ENCODE measurements at regions not wholly inside any gene's neighbourhood (a gene's known extent, or its start where the extent isn't known, plus 50 kb on each side); places are given as distances from the start of the nearest gene placed in this dataset.

DNA sequence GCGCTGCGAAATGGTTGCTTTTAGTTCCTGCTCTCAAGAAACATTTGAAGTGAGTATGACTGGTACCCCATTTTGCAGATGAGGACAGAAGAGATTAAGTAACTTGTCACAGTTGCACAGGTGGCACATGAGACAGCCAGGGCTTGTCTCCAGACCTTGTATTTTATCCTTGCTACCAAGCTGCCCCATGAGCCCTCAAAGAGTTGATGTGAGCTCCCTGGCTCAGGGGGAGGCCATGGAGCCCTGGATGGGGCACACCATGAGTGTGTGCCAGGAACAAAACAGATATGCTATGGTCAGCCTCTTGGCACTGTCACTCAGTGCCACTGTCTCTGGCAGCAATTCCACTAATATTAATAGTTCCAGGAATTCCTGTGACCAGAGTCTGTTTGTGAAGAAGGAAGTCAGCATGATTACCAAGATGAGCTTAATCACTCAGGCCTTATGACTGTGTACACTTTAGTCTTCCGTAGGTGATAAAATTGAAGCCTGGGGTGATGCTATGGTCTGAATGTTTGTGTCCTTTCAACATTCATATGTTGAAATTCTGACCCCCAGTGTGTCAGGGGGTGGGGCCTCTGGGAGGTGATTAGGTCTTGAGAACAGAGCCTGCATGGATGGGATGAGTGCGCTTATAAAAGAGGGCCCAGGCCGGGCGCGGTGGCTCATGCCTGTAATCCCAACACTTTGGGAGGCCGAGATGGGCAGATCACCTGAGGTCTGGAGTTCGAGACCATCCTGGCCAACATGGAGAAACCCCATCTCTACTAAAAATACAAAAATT, 806.8 kb downstream of the AACS start:
- H3K9me3 ChIP-seq (replicated peaks in 1 of 2; ENCODE audit: control insufficient read depth in 2 of 2, insufficient read depth in 1 of 2, low read depth in 1 of 2, low read length in 2 of 2), result peaks cover 0 to 3% of the 10 kb centered on the region in 2 donors
- H2BK12ac ChIP-seq (ENCODE audit: low read length), result no peak overlapping the region
- H3K27me3 ChIP-seq (ENCODE audit: control insufficient read depth in 3 of 3, insufficient read depth in 3 of 3, low read depth in 1 of 3, low read length in 3 of 3), result no peaks in the 10 kb centered on the region
- H2AK5ac ChIP-seq (ENCODE audit: low read depth, low read length), result no peak overlapping the region
- H3K79me1 ChIP-seq (ENCODE audit: low read depth, low read length), result no peaks in the 10 kb centered on the region
- no peak overlapping the region for H3K4me2 ChIP-seq (ENCODE audit: insufficient read depth, low read length, poor library complexity, severe bottlenecking)
- no peak overlapping the region for H3K4ac ChIP-seq (ENCODE audit: low read length)
- H2BK120ac ChIP-seq (ENCODE audit: low read depth, low read length), result no peak overlapping the region
- H3K18ac ChIP-seq (ENCODE audit: low read length), result no peak overlapping the region
- H4K8ac ChIP-seq (ENCODE audit: low read depth, low read length), result no peak overlapping the region
- no peaks in the 10 kb centered on the region for H3K4me1 ChIP-seq (ENCODE audit: control insufficient read depth in 2 of 2, insufficient read depth in 1 of 2, low read depth in 1 of 2, low read length in 2 of 2)
- no peak overlapping the region for H3K27ac ChIP-seq (replicated peaks; ENCODE audit: low read length)
- no peak overlapping the region for H2BK15ac ChIP-seq (ENCODE audit: low read length)
- WGBS, 2 donors (ENCODE audit: extremely low coverage in 2 of 2, insufficient read length in 2 of 2, insufficient replicate concordance in 1 of 2), result no CpG with 5 or more reads among the region's 9 CpGs
- H3K9ac ChIP-seq (ENCODE audit: low read depth, low read length, poor library complexity), result no peak overlapping the region
- H2AFZ ChIP-seq (ENCODE audit: low read length), result no peak overlapping the region
- H4K91ac ChIP-seq (ENCODE audit: low read depth, low read length, poor library complexity), result no peak overlapping the region
- no peak overlapping the region for H3K4me3 ChIP-seq (ENCODE audit: low read length in 2 of 2)
- no peak for DNase-seq (ENCODE audit: low spot score)
- H3K23ac ChIP-seq (ENCODE audit: low read depth, low read length, poor library complexity), result no peak overlapping the region
- no peak overlapping the region for H3K14ac ChIP-seq (ENCODE audit: low read length)
- H3K36me3 ChIP-seq (replicated peaks in 1 of 2; ENCODE audit: control insufficient read depth in 2 of 2, insufficient read depth in 2 of 2, low read length in 2 of 2), result no peaks in the 10 kb centered on the region
- H2BK5ac ChIP-seq (ENCODE audit: low read length), result no peak overlapping the region

DNA sequence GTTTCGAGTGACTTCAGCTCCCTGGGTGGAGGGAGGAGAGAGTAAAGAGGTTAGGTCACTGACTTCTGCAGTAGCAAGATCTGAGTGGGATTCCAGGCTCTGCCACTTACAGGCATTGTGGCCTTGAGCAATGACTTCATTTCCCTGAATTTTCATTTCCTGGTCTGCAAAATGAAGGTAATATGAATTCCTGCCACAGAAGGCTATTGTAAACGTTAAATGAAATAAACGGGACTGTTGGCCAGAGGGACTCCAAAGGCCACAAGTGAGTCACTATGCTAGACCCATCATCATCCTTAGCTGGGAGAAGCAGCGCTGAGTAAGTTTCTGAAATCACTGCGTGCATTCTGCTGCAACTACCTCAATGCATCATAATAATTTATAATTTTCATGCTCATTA, 807.8 kb downstream of the AACS start:
- no CpG with 5 or more reads among the region's 5 CpGs for WGBS, 2 donors (ENCODE audit: extremely low coverage in 2 of 2, insufficient read length in 2 of 2, insufficient replicate concordance in 1 of 2)
- no peak overlapping the region for H3K4ac ChIP-seq (ENCODE audit: low read length)
- no peak overlapping the region for H4K8ac ChIP-seq (ENCODE audit: low read depth, low read length)
- no peak for DNase-seq (ENCODE audit: low spot score)
- no peak overlapping the region for H4K91ac ChIP-seq (ENCODE audit: low read depth, low read length, poor library complexity)
- no peak overlapping the region for H3K14ac ChIP-seq (ENCODE audit: low read length)
- no peak overlapping the region for H3K4me3 ChIP-seq (ENCODE audit: low read length in 2 of 2)
- no peaks in the 10 kb centered on the region for H3K79me1 ChIP-seq (ENCODE audit: low read depth, low read length)
- no peaks in the 10 kb centered on the region for H3K4me1 ChIP-seq (ENCODE audit: control insufficient read depth in 2 of 2, insufficient read depth in 1 of 2, low read depth in 1 of 2, low read length in 2 of 2)
- H3K23ac ChIP-seq (ENCODE audit: low read depth, low read length, poor library complexity), result no peak overlapping the region
- no peak overlapping the region for H3K18ac ChIP-seq (ENCODE audit: low read length)
- no peak overlapping the region for H2BK5ac ChIP-seq (ENCODE audit: low read length)
- H2BK15ac ChIP-seq (ENCODE audit: low read length), result no peak overlapping the region
- no peaks in the 10 kb centered on the region for H3K27me3 ChIP-seq (ENCODE audit: control insufficient read depth in 3 of 3, insufficient read depth in 3 of 3, low read depth in 1 of 3, low read length in 3 of 3)
- peaks cover 0 to 3% of the 10 kb centered on the region in 2 donors for H3K9me3 ChIP-seq (replicated peaks in 1 of 2; ENCODE audit: control insufficient read depth in 2 of 2, insufficient read depth in 1 of 2, low read depth in 1 of 2, low read length in 2 of 2)
- H2BK120ac ChIP-seq (ENCODE audit: low read depth, low read length), result no peak overlapping the region
- H2BK12ac ChIP-seq (ENCODE audit: low read length), result no peak overlapping the region
- no peak overlapping the region for H2AK5ac ChIP-seq (ENCODE audit: low read depth, low read length)
- no peak overlapping the region for H2AFZ ChIP-seq (ENCODE audit: low read length)
- H3K9ac ChIP-seq (ENCODE audit: low read depth, low read length, poor library complexity), result no peak overlapping the region
- no peak overlapping the region for H3K4me2 ChIP-seq (ENCODE audit: insufficient read depth, low read length, poor library complexity, severe bottlenecking)
- H3K27ac ChIP-seq (replicated peaks; ENCODE audit: low read length), result no peak overlapping the region
- H3K36me3 ChIP-seq (replicated peaks in 1 of 2; ENCODE audit: control insufficient read depth in 2 of 2, insufficient read depth in 2 of 2, low read length in 2 of 2), result no peaks in the 10 kb centered on the region

DNA sequence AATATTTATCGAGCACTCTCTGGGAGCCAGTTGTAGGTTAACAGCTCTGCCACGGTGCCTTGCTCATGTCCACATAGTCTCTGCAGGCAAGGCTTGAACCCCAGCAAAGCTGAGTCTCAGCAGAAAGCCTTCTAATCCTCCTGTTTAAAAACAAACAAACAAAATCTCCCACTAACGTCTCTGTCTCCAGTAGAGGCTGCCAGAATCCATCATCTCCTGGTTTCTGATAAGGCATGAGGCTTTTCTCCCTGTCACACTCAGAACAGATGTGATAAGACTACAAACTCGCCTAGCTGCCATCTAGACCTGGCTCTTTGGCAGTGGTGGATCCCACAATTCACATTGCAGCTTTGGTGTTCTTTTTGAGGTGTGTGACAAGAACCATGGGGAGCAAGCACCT, 813.2 kb downstream of the AACS start:
- no peak overlapping the region for H3K23ac ChIP-seq (ENCODE audit: low read depth, low read length, poor library complexity)
- WGBS, 2 donors (ENCODE audit: extremely low coverage in 2 of 2, insufficient read length in 2 of 2, insufficient replicate concordance in 1 of 2), result no CpG with 5 or more reads among the region's 4 CpGs
- H2AFZ ChIP-seq (ENCODE audit: low read length), result no peak overlapping the region
- H3K18ac ChIP-seq (ENCODE audit: low read length), result no peak overlapping the region
- H2BK120ac ChIP-seq (ENCODE audit: low read depth, low read length), result no peak overlapping the region
- H2BK5ac ChIP-seq (ENCODE audit: low read length), result no peak overlapping the region
- no peak overlapping the region for H2AK5ac ChIP-seq (ENCODE audit: low read depth, low read length)
- no peak overlapping the region for H3K14ac ChIP-seq (ENCODE audit: low read length)
- H4K8ac ChIP-seq (ENCODE audit: low read depth, low read length), result no peak overlapping the region
- H3K4me1 ChIP-seq (ENCODE audit: control insufficient read depth in 2 of 2, insufficient read depth in 1 of 2, low read depth in 1 of 2, low read length in 2 of 2), result peaks cover 0 to 2% of the 10 kb centered on the region in 2 donors
- no peak overlapping the region for H3K27ac ChIP-seq (replicated peaks; ENCODE audit: low read length)
- H3K27me3 ChIP-seq (ENCODE audit: control insufficient read depth in 3 of 3, insufficient read depth in 3 of 3, low read depth in 1 of 3, low read length in 3 of 3), result no peaks in the 10 kb centered on the region
- H3K9ac ChIP-seq (ENCODE audit: low read depth, low read length, poor library complexity), result no peak overlapping the region
- no peaks in the 10 kb centered on the region for H3K36me3 ChIP-seq (replicated peaks in 1 of 2; ENCODE audit: control insufficient read depth in 2 of 2, insufficient read depth in 2 of 2, low read length in 2 of 2)
- H3K4me3 ChIP-seq (ENCODE audit: low read length in 2 of 2), result no peak overlapping the region
- H4K91ac ChIP-seq (ENCODE audit: low read depth, low read length, poor library complexity), result no peak overlapping the region
- H3K4me2 ChIP-seq (ENCODE audit: insufficient read depth, low read length, poor library complexity, severe bottlenecking), result no peak overlapping the region
- H3K4ac ChIP-seq (ENCODE audit: low read length), result no peak overlapping the region
- no peaks in the 10 kb centered on the region for H3K79me1 ChIP-seq (ENCODE audit: low read depth, low read length)
- H2BK15ac ChIP-seq (ENCODE audit: low read length), result no peak overlapping the region
- DNase-seq (ENCODE audit: low spot score), result no peak
- no peak overlapping the region for H2BK12ac ChIP-seq (ENCODE audit: low read length)
- H3K9me3 ChIP-seq (replicated peaks in 1 of 2; ENCODE audit: control insufficient read depth in 2 of 2, insufficient read depth in 1 of 2, low read depth in 1 of 2, low read length in 2 of 2), result no peaks in the 10 kb centered on the region

DNA sequence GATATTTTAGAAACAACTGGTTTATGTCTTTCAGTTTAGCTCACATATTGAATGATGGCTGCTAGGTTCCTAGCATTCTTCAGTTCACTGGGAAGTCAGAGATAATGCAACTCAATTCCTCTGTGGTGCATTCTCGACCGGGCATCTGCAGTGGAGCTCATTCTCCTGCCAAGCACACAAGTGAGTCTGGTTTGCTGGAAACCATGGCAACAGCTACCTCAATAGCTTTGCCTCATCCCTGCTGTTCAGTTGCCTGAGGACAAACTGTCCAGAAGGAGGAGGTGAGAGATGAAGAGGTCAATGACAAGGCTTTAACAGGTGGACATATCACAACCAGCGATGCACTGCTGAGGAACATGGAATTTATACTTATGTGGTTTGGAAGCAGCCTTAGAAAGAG, 816.9 kb downstream of the AACS start:
- H3K18ac ChIP-seq (ENCODE audit: low read length), result no peak overlapping the region
- no peak overlapping the region for H2BK5ac ChIP-seq (ENCODE audit: low read length)
- no peaks in the 10 kb centered on the region for H3K36me3 ChIP-seq (replicated peaks in 1 of 2; ENCODE audit: control insufficient read depth in 2 of 2, insufficient read depth in 2 of 2, low read length in 2 of 2)
- DNase-seq (ENCODE audit: low spot score), result no peak
- H2AK5ac ChIP-seq (ENCODE audit: low read depth, low read length), result no peak overlapping the region
- H2AFZ ChIP-seq (ENCODE audit: low read length), result no peak overlapping the region
- no CpG with 5 or more reads among the region's 3 CpGs for WGBS, 2 donors (ENCODE audit: extremely low coverage in 2 of 2, insufficient read length in 2 of 2, insufficient replicate concordance in 1 of 2)
- H4K91ac ChIP-seq (ENCODE audit: low read depth, low read length, poor library complexity), result no peak overlapping the region
- no peak overlapping the region for H3K23ac ChIP-seq (ENCODE audit: low read depth, low read length, poor library complexity)
- no peak overlapping the region for H4K8ac ChIP-seq (ENCODE audit: low read depth, low read length)
- H3K27me3 ChIP-seq (ENCODE audit: control insufficient read depth in 3 of 3, insufficient read depth in 3 of 3, low read depth in 1 of 3, low read length in 3 of 3), result no peaks in the 10 kb centered on the region
- H3K79me1 ChIP-seq (ENCODE audit: low read depth, low read length), result no peaks in the 10 kb centered on the region
- H3K4me1 ChIP-seq (ENCODE audit: control insufficient read depth in 2 of 2, insufficient read depth in 1 of 2, low read depth in 1 of 2, low read length in 2 of 2), result peaks cover 0 to 2% of the 10 kb centered on the region in 2 donors
- no peak overlapping the region for H2BK12ac ChIP-seq (ENCODE audit: low read length)
- no peak overlapping the region for H3K4ac ChIP-seq (ENCODE audit: low read length)
- H3K14ac ChIP-seq (ENCODE audit: low read length), result no peak overlapping the region
- no peak overlapping the region for H2BK120ac ChIP-seq (ENCODE audit: low read depth, low read length)
- no peak overlapping the region for H3K4me2 ChIP-seq (ENCODE audit: insufficient read depth, low read length, poor library complexity, severe bottlenecking)
- no peak overlapping the region for H3K9ac ChIP-seq (ENCODE audit: low read depth, low read length, poor library complexity)
- H3K4me3 ChIP-seq (ENCODE audit: low read length in 2 of 2), result no peak overlapping the region
- no peak overlapping the region for H3K27ac ChIP-seq (replicated peaks; ENCODE audit: low read length)
- H2BK15ac ChIP-seq (ENCODE audit: low read length), result no peak overlapping the region
- H3K9me3 ChIP-seq (replicated peaks in 1 of 2; ENCODE audit: control insufficient read depth in 2 of 2, insufficient read depth in 1 of 2, low read depth in 1 of 2, low read length in 2 of 2), result peaks cover 0 to 2% of the 10 kb centered on the region in 2 donors
